ENCODE measurements at regions not wholly inside any gene's neighbourhood (a gene's known extent, or its start where the extent isn't known, plus 50 kb on each side); places are given as distances from the start of the nearest gene placed in this dataset.

DNA sequence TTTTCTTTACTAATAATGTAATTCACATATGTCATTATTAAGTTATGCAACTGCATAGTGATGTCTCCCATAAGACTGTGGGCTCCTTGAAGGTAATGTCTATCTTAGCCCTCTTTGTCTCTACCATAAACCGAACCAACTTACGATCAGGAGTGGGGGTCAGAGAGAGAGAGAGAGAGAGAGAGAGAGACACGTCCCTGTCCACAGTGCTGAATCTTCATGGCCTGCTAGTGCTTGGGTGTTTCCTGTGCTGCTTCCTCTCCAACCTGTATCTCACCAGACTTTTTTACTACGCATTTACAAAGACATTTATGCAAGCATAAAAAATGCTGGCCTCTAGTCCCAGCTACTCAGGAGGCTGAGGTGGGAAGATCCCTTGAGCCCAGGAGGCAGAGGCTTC is 52.2 kb upstream of the HAPSTR1 start:
- no peak for TF ChIP-seq CTCF (IDR thresholded peaks at IDR 0.05)
- no peak for TF ChIP-seq ZFX (IDR thresholded peaks at IDR 0.05; ENCODE audit: borderline replicate concordance)
